GM19240 (cell line): ENCODE measurements at regions not wholly inside any gene's neighbourhood (a gene's known extent, or its start where the extent isn't known, plus 50 kb on each side); places are given as distances from the start of the nearest gene placed in this dataset.
"Not testable (repeated sequence)": the region's sequence is repeated elsewhere in the genome, so short reads cannot be mapped to it uniquely, and the experiment has no call there.

Experiments
- DNase-seq: peaks from one replicate; pipeline ENCODE4 v3.0.0; 2011; ENCODE audit warnings: low spot score; ENCODE audit not compliant: insufficient read length

DNA sequence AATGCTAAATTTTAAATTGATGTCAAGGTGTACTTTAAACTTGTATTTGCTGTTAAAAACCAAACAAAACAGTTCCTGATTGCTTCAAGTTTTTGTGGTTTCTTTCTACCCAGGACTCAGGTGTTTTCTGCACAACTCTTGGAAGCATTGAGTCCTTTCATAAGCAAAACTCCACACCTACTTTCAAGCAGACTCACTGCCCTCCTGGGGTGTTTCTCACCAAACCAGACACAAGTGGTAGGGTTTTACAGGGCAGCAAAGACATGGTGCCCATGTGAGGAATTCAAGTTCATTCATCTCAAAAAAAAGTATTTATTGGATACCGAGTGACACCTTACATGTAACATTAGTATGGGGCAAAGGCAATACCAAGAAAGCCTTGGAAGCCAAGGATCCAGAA is 146.7 kb upstream of the BNIP2 start:
- DNase-seq = no peak

GRCh38 chr15:59834528-59834927 is 145.4 kb upstream of the BNIP2 start:
- no peak for DNase-seq

DNA sequence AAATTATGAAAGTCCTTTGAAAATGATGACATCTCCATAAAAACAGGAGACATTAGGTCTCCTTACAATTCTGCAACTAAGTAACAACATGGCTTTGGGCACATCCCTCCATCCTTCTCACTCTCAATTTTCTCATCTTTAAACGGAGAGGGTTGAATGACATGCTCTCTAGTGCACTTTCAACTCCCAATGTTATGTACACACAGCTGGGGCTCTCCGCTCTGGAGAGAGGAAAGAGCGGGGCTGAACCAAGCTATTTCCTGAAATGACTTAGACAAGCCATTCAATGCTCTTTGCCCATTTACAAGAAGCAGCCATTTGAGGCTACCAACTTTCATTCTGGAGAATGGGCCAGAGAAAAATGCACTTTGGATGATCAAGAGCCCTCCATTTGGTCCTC is 144.2 kb upstream of the BNIP2 start:
- DNase-seq = no peak

DNA sequence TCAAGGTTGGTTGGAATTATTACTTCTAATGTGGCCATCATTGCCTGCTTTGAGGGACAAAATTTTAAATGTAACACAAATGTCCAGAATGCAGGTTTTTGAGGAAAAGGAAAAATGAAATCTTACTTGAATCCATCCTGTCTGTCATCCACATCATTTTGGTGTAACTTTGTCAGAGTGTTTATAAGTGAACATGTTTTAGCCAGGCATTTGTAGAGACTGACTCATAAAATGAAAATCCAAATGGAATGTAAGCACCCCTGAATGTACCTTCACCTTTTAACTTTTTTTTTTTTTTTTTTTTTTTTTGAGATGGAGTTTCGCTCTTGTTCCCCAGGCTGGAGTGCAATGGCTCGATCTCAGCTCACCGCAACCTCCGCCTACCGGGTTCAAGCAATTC is 141.8 kb upstream of the BNIP2 start:
- no peak for DNase-seq

- no peak for DNase-seq
These were observed 141.0 kb upstream of the BNIP2 start for GRCh38 chr15:59830098-59830497.

DNA sequence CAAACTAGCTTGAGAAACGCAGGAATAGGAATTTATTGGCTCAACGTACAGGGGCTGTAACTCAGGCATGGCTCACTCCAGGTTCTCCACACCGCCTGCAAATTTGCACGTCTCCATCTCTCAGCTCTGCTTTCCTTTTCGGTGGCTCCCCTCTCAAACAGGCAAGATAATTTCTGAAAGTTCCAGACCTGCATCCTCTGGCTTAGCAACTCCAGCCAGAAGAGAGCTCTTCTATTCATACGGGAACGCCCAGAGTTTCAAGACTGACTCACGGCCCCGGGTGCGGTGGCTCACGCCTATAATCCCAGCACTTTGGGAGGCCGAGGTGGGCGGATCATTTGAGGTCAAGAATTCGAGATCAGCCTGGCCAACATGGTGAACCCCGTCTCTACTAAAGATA is 139.7 kb upstream of the BNIP2 start:
- DNase-seq = no peak

DNA sequence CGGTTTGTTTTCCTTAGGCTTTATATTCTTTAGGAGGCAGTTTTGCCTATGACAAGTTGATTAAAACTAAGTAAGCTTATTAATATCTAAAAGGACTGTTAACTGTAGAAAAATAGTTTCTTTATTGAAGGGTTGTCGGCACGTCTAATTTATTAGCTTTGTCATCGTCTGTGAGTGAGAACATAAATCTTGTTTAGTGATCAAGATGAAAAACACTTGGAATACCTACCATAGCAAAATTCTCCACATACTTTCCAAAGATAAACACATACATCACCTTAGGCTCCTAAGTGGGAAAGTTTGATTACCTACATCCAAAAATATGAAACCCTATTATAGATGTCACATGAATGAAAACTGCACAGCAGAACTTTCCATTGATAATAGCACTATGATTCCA is 139.1 kb upstream of the BNIP2 start:
- no peak for DNase-seq

DNA sequence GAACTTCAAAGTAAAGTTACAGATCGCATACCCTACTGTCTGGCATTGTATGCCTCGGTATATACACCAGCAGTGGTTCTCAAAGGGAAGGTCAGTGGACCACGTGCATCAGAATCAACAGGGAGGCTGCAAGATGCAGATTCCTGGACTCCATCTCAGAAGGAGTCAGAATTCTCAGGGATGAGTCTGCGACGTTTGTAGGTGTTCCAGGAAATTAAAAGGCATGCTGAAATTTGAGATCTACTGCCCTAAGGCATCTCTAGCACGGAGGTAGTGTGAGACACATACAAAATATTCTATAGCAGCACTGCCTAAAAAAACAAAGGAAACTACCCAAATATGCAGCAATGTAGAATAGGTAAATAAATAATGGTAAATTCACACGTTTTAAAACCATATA is 136.8 kb upstream of the BNIP2 start:
- no peak for DNase-seq

GRCh38 chr15:59821286-59821685 is 132.2 kb upstream of the BNIP2 start:
- no peak for DNase-seq

GRCh38 chr15:59819092-59819491 is 130.0 kb upstream of the BNIP2 start:
- DNase-seq = no peak

GRCh38 chr15:59818336-59818735 is 129.2 kb upstream of the BNIP2 start:
- DNase-seq = no peak

DNA sequence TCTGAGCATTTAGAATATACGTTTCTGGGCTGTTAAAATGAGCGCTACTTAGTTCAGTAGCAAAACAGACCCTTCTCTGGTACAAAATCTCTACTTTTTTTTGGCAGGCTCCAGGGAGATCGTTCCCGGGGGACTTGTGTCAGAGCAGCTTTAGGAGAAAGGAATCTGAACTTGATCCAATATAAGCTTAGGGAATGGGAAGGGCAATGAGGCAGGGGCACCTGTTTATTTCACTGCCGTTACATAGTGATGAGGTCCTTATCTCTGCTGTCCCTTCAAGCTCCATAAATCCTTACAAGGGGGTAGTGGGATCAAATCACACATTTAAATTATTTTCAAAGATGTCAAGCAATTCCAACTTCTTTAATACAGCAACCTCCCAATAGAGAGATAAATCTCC is 128.7 kb upstream of the BNIP2 start:
- DNase-seq = no peak

DNA sequence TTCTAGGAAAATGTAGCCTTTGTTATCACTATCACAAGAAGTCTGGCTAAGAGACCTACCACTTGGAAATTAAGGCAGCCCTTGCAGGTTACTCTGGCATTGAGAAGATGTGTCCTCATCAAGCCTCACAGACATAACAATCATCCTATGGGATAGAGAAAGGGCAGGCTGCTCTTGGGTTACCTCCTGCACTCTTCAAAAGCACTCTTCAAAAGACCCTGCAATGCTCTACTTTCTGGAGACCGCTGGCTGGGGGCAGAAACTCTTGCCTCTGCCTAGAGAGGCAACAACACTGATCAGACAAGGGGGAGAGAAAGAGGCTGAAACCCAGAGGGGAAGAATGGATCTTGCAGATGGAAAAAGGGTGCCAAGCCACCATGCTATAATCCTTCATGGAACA is 127.9 kb upstream of the BNIP2 start:
- no peak for DNase-seq

- no peak for DNase-seq
These were observed 125.3 kb upstream of the BNIP2 start for GRCh38 chr15:59814409-59814808.

DNA sequence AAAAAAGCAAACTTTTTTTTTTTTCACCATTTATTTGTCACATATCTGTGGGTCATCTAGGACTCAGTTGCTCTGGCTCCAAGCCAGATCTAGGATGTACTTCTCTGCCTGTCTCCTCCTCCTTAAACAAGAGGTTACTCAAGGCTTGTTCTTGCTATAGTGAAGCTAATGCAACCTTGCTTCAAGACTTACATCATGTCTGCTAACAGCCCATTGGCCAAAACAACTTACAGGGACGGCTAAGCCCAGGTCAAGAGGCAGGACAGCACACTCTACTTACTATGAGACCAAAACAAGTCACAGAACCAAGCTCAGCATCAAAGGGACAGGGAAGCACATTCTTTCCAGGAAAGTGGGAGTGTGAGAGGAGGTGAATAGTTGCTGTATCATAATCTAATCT is 123.8 kb upstream of the BNIP2 start:
- DNase-seq = no peak

DNA sequence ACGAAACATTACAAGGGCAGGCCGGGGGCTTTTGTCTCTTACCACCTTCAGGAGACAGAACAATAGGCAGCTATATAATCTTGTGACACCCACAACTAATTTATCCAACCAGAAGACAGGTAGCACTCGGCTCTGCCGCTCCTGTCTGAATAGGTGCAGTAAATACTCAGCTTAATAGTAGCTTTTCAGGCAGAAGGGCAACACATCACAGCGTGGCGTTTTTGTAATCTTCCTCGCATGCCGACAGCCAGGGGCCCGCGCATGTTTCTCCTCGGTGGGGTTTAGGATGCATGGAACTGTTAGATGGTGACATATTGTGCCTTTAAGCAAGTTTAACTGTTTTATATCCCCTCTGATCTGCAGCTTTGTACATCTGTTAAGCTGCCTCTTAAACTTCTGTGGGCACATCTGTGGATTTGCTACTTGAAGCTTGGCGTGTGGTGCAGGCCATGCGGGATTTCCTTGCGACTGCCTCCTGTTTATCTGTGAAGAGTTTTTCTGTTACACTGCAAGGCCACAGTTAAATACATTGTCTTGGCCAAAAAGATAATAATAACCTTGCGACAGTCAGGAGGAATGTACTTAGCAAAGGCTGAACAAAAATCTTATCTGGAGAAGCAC is 123.2 kb upstream of the BNIP2 start:
- no peak for DNase-seq

DNA sequence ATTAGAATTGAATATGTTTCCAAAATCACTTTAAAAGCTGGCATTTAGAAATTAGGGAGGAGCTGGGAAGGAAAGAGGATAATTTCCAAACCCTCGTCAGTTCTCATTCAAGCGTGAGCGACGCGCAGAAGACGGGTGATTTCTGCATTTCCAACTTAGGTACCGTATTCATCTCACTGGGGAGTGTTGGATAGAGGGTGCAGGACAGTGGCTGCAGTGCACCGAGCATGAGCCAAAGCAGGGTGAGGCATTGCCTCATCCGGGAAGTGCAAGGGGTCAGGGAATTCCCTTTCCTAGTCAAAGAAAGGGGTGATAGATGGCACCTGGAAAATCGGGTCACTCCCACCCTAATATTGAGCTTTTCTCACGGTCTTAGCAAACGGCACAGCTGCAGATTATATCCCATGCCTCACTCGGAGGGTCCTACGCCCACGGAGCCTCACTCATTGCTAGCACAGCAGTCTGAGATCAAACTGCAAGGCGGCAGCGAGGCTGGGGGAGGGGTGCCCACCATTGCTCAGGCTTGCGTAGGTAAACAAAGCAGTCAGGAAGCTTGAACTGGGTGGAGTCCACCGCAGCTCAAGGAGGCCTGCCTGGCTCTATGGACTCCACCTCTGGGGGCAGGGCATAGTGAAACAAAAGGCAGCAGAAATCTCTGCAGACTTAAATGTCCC is 114.3 kb upstream of the BNIP2 start:
- not testable (repeated sequence) for DNase-seq

GRCh38 chr15:59801649-59802048 is 112.5 kb upstream of the BNIP2 start:
- no peak for DNase-seq

DNA sequence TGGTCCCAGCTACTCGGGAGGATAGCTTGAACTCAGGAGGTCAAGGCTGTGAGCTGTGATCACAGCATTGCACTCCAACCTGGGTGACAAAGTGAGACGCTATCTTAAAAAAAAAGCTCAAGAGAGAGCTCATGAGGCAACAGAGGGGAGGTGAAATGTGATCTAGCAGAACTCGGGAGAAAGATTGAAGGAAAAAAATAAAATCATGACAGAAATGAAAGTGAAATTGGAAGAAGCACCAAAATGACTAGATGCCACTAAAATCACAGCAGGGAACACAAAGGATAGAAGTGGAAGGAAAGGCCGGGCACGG is 109.4 kb upstream of the BNIP2 start:
- no peak for DNase-seq

GRCh38 chr15:59797756-59798604 is 108.9 kb upstream of the BNIP2 start:
- no peak for DNase-seq

DNA sequence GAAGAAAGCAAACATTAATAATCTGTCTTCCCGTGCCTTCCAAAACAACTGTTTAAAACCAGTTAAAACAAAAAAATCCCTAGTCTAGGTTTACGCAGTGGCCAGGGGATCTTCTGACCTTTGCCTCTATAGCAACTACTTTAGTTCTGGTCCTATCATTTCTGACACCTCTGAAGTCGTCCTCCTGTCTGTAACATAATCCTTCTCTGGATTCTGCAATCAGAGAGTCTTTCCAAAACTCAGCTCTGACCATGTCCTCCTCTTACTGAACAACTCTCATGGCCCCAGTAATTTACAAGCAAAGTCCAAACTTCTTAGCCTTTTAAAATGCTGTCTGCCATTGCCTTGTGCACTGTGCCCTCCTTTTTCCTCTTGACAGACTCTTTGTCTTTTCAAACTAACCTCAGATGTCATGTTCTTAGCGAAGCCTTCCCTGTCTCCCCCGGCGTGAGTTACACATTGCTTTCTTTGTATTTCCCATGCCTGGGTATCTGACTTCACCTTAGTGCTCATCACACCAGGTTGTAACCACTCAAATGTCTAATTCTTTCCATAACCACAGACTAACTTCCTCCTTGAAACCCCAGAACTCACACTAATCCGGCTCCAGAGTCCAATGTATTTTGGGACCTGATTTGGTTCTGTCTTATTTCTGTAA is 105.2 kb upstream of the BNIP2 start:
- no peak for DNase-seq

GRCh38 chr15:59792359-59792758 is 103.2 kb upstream of the BNIP2 start:
- DNase-seq = no peak
